Natural killer cell (primary cell): ENCODE measurements at regions not wholly inside any gene's neighbourhood (a gene's known extent, or its start where the extent isn't known, plus 50 kb on each side); places are given as distances from the start of the nearest gene placed in this dataset.

Experiments
- ATAC-seq, 3 donors: fragments of 150-1000 bp in 2 of 3; fragments of 200-7000 bp in 1 of 3; cut with Tn5 transposase; 1 replicate in 1 of 3; 2 replicates in 2 of 3; pipeline ENCODE4 v1.10.0; 2021; ENCODE audit warnings: mild to moderate bottlenecking in 2 of 3, moderate library complexity in 2 of 3
- DNase-seq, 2 donors: peaks; one replicate each; pipeline versions ENCODE4 v3.0.0 to v3.0.0-alpha.2; 2013 to 2021; ENCODE audit warnings: mixed read lengths in 1 of 2
- H3K27ac ChIP-seq: one replicate; pipeline ENCODE4 v1.5.1; 2013; ENCODE audit warnings: mild to moderate bottlenecking, low read length
- H3K27me3 ChIP-seq: one replicate; pipeline ENCODE4 v1.6.1; 2013; ENCODE audit warnings: low read length; ENCODE audit not compliant: control insufficient read depth, insufficient read depth
- H3K36me3 ChIP-seq: one replicate; pipeline ENCODE4 v1.6.1; 2013; ENCODE audit warnings: low read length; ENCODE audit not compliant: control insufficient read depth, insufficient read depth
- H3K4me1 ChIP-seq: one replicate; pipeline ENCODE4 v1.6.1; 2013; ENCODE audit warnings: low read length; ENCODE audit not compliant: control insufficient read depth, insufficient read depth
- H3K4me3 ChIP-seq: one replicate; pipeline ENCODE4 v1.5.1; 2013; ENCODE audit warnings: low read length
- H3K9me3 ChIP-seq: one replicate; pipeline ENCODE4 v1.6.1; 2013; ENCODE audit warnings: low read length; ENCODE audit not compliant: control insufficient read depth, insufficient read depth
- H3K27ac Mint-ChIP-seq, 2 donors: one replicate each; pipeline ENCODE4 v1.8.0; 2022; ENCODE audit warnings: mild to moderate bottlenecking in 2 of 2, mixed read lengths in 2 of 2, moderate library complexity in 1 of 2
- H3K27me3 Mint-ChIP-seq, 2 donors: one replicate each; pipeline ENCODE4 v1.8.0; 2022; ENCODE audit warnings: low read depth in 2 of 2, mixed read lengths in 2 of 2
- H3K36me3 Mint-ChIP-seq: one replicate; pipeline ENCODE4 v1.8.0; 2022; ENCODE audit warnings: mixed read lengths
- H3K4me1 Mint-ChIP-seq, 2 donors: one replicate each; pipeline ENCODE4 v1.8.0; 2022; ENCODE audit warnings: mixed read lengths in 2 of 2
- H3K4me3 Mint-ChIP-seq: one replicate; pipeline ENCODE4 v1.8.0; 2022; ENCODE audit warnings: mild to moderate bottlenecking, moderate library complexity, mixed read lengths
- H3K9me3 Mint-ChIP-seq, 2 donors: one replicate each; pipeline ENCODE4 v1.8.0; 2022; ENCODE audit warnings: mixed read lengths in 2 of 2
- CTCF ChIP-seq: fragments of 200-600 bp; IDR thresholded peaks from one replicate; pipeline ENCODE4 v1.8.0; 2022; ENCODE audit warnings: antibody characterized with exemption
- WGBS: methylation state at CpG from one replicate; pipeline ENCODE4 v1.1.7; 2013; ENCODE audit warnings: missing lambda C conversion rate; ENCODE audit not compliant: insufficient coverage; 5-methylcytosine and 5-hydroxymethylcytosine counted together
- intact Hi-C: fragments of 100-400 bp; cut with micrococcal nuclease; formaldehyde crosslinking; loops from one replicate; pipeline ENCODE4 v1.14.2; 2022

GRCh38 chr6:164121527-164121926 lies 707.0 kb downstream of the QKI start:
- Mint-ChIP-seq H3K36me3 (no peaks in the 10 kb centered on the region), H3K27ac (no peak overlapping the region), H3K9me3 (no peaks in the 10 kb centered on the region), H3K27me3 (peaks cover 17 to 26% of the 10 kb centered on the region in 2 donors), H3K4me1 (no peaks in the 10 kb centered on the region), H3K4me3 (no peak overlapping the region)
- H3K27ac ChIP-seq = no peak overlapping the region
- no peaks in the 10 kb centered on the region for H3K36me3 ChIP-seq
- no peaks in the 10 kb centered on the region for H3K27me3 ChIP-seq
- intact Hi-C loops = no loop called here
- no peaks in the 10 kb centered on the region for H3K9me3 ChIP-seq
- no peaks in the 10 kb centered on the region for H3K4me1 ChIP-seq
- 82% methylated on average over 3 of the region's 6 CpGs for WGBS
- ATAC-seq (no peak), DNase-seq (no peak)
- H3K4me3 ChIP-seq = no peak overlapping the region
- no peak for TF ChIP-seq CTCF

DNA sequence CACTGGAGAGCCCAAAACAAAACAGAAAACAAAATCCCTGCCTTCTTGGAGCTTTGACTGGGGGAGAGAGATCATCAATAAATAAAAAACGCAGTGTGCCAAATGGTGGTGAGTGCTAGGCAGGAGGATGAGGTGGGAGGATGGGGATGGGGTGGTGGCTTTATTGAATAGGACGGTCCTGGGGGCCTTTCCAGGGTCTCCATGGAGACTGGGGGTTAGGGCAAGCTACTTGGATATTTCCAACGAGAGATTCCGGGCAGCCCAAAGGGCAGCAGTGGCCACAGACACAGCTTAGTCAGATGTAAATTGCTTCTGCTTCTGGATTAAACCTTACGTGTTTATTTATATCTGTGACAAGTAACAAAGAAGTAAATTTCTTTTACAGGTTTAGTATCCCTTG lies 700.1 kb downstream of the QKI start:
- intact Hi-C loops = no loop called here
- H3K4me1 ChIP-seq = peaks cover 5% of the 10 kb centered on the region
- no peak overlapping the region for H3K4me3 ChIP-seq
- Mint-ChIP-seq H3K9me3 (no peaks in the 10 kb centered on the region), H3K27ac (no peak overlapping the region), H3K4me1 (peaks cover 10% of the 10 kb centered on the region in 2 donors), H3K4me3 (no peak overlapping the region), H3K27me3 (peaks cover 36 to 60% of the 10 kb centered on the region in 2 donors), H3K36me3 (peaks cover 5% of the 10 kb centered on the region)
- H3K9me3 ChIP-seq = no peaks in the 10 kb centered on the region
- no peaks in the 10 kb centered on the region for H3K27me3 ChIP-seq
- no peak overlapping the region for H3K27ac ChIP-seq
- TF ChIP-seq CTCF = no peak
- 84% methylated on average over 5 of the region's 5 CpGs for WGBS
- no peaks in the 10 kb centered on the region for H3K36me3 ChIP-seq
- DNase-seq (no peak), ATAC-seq (no peak)

- WGBS = 71% methylated on average over 4 of the region's 4 CpGs
- intact Hi-C loops = no loop called here
- ATAC-seq (no peak), DNase-seq (no peak)
- Mint-ChIP-seq H3K9me3 (no peaks in the 10 kb centered on the region), H3K27me3 (peaks cover 36 to 60% of the 10 kb centered on the region in 2 donors), H3K4me1 (peaks cover 16% of the 10 kb centered on the region in 2 donors), H3K27ac (no peak overlapping the region), H3K36me3 (peaks cover 5% of the 10 kb centered on the region), H3K4me3 (no peak overlapping the region)
- TF ChIP-seq CTCF = no peak
- Histone ChIP-seq H3K4me1 (peaks cover 11% of the 10 kb centered on the region), H3K36me3 (no peaks in the 10 kb centered on the region), H3K27ac (no peak overlapping the region), H3K27me3 (no peaks in the 10 kb centered on the region), H3K9me3 (no peaks in the 10 kb centered on the region), H3K4me3 (no peak overlapping the region)
Measured at GRCh38 chr6:164114051-164114450, 699.5 kb downstream of the QKI start.

- no peaks in the 10 kb centered on the region for H3K9me3 Mint-ChIP-seq
- no peak overlapping the region for H3K27ac ChIP-seq
- H3K27me3 Mint-ChIP-seq = peaks cover 36 to 60% of the 10 kb centered on the region in 2 donors
- no peak overlapping the region for H3K4me3 ChIP-seq
- ATAC-seq (no peak), DNase-seq (no peak)
- peaks cover 20 to 21% of the 10 kb centered on the region in 2 donors for H3K4me1 Mint-ChIP-seq
- no peaks in the 10 kb centered on the region for H3K9me3 ChIP-seq
- H3K27ac Mint-ChIP-seq = no peak overlapping the region
- H3K4me1 ChIP-seq = peaks cover 15% of the 10 kb centered on the region
- 73% methylated on average over 2 of the region's 4 CpGs for WGBS
- no peaks in the 10 kb centered on the region for H3K27me3 ChIP-seq
- no peak for TF ChIP-seq CTCF
- no peaks in the 10 kb centered on the region for H3K36me3 ChIP-seq
- no peak overlapping the region for H3K4me3 Mint-ChIP-seq
- intact Hi-C loops = no loop called here
- H3K36me3 Mint-ChIP-seq = peaks cover 5% of the 10 kb centered on the region
Measured at GRCh38 chr6:164113637-164114036, 699.1 kb downstream of the QKI start.
